NOMO-1 treated with DMSO at 0.1 percent for 48 hours (cell line): ENCODE measurements at regions not wholly inside any gene's neighbourhood (a gene's known extent, or its start where the extent isn't known, plus 50 kb on each side); places are given as distances from the start of the nearest gene placed in this dataset.

Source experiments
- DNase-seq: peaks from one replicate; lab custom pipeline; 2025; ENCODE audit not compliant: unreplicated experiment; lab: John Stamatoyannopoulos, UW

- DNase-seq = no peak
Observed at GRCh38 chr3:73727117-73727821, 102.5 kb upstream of the PDZRN3 start.

GRCh38 chr3:73723596-73723995 is 98.9 kb upstream of the PDZRN3 start:
- no peak for DNase-seq

- no peak for DNase-seq
Observed at GRCh38 chr3:73719861-73720260, 95.1 kb upstream of the PDZRN3 start.

- DNase-seq = no peak
Observed at GRCh38 chr3:73719413-73719851, 94.7 kb upstream of the PDZRN3 start.

GRCh38 chr3:73718326-73719110 is 93.8 kb upstream of the PDZRN3 start:
- DNase-seq = no peak

- no peak for DNase-seq
Observed at GRCh38 chr3:73716418-73716817, 91.7 kb upstream of the PDZRN3 start.

GRCh38 chr3:73710340-73710739 is 85.6 kb upstream of the PDZRN3 start:
- no peak for DNase-seq

- DNase-seq = no peak
Observed at GRCh38 chr3:73709712-73710111, 85.0 kb upstream of the PDZRN3 start.

- no peak for DNase-seq
Observed at GRCh38 chr3:73708956-73709355, 84.2 kb upstream of the PDZRN3 start.

GRCh38 chr3:73707772-73708171 is 83.0 kb upstream of the PDZRN3 start:
- no peak for DNase-seq

- DNase-seq = no peak
Observed at GRCh38 chr3:73706771-73707170, 82.0 kb upstream of the PDZRN3 start.

- DNase-seq = no peak
Observed at GRCh38 chr3:73705792-73706191, 81.1 kb upstream of the PDZRN3 start.

GRCh38 chr3:73699327-73699726 is 74.6 kb upstream of the PDZRN3 start:
- DNase-seq = no peak

GRCh38 chr3:73697020-73697419 is 72.3 kb upstream of the PDZRN3 start:
- DNase-seq = no peak

GRCh38 chr3:73695841-73696240 is 71.1 kb upstream of the PDZRN3 start:
- DNase-seq = no peak

- DNase-seq = no peak
Observed at GRCh38 chr3:73694983-73695757, 70.4 kb upstream of the PDZRN3 start.

- no peak for DNase-seq
Observed at GRCh38 chr3:73687106-73688004, 62.6 kb upstream of the PDZRN3 start.

GRCh38 chr3:73685061-73685460 is 60.3 kb upstream of the PDZRN3 start:
- no peak for DNase-seq

- no peak for DNase-seq
Observed at GRCh38 chr3:73683706-73684105, 59.0 kb upstream of the PDZRN3 start.

- DNase-seq = no peak
Observed at GRCh38 chr3:73681610-73682009, 56.9 kb upstream of the PDZRN3 start.

- no peak for DNase-seq
Observed at GRCh38 chr3:73681198-73681597, 56.5 kb upstream of the PDZRN3 start.
